ENCODE measurements at regions not wholly inside any gene's neighbourhood (a gene's known extent, or its start where the extent isn't known, plus 50 kb on each side); places are given as distances from the start of the nearest gene placed in this dataset.
"Not testable (repeated sequence)": the region's sequence is repeated elsewhere in the genome, so short reads cannot be mapped to it uniquely, and the experiment has no call there.

DNA sequence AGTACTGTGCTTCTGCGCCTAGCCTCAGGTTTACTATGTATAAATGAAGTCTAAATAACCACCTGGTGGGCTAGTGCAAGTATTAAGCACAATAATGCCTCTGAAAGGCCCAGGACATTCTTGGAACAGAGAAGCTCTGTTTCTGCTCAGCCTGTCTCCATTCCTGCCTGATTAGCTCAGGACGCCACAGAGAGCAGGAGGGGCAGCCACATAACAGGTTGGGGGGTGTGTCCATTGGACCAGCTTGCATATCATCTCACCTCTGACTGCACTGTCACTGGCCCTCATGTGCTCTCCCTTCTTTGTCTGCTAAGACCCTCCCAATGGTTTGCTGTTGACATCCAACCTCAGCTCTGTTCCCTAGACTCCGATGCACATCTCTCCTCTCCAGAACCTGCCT, 52.8 kb upstream of the IKZF1 start:
- ATAC-seq (no peak), DNase-seq (ENCODE audit: low spot score) (no peak)

DNA sequence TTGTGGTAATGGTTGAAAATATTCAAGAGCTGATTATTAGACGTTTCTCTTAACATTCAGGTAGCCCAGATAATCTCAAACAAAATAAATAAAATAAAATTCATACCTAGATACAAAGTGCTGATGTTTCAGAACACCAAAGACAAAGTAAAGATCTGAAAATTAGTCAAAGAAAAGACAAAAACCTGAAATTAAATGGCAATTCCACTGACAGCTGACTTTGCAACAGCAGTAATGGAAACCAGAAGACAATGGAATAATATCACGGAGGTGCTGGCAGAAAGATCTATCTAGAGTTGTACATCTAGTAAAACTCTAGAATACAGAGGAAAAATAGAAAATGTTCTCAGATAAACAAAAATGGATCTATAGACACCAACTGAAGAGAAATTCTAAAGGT, 58.0 kb upstream of the IKZF1 start:
- no peak for ATAC-seq
- no peak for DNase-seq (ENCODE audit: low spot score)

DNA sequence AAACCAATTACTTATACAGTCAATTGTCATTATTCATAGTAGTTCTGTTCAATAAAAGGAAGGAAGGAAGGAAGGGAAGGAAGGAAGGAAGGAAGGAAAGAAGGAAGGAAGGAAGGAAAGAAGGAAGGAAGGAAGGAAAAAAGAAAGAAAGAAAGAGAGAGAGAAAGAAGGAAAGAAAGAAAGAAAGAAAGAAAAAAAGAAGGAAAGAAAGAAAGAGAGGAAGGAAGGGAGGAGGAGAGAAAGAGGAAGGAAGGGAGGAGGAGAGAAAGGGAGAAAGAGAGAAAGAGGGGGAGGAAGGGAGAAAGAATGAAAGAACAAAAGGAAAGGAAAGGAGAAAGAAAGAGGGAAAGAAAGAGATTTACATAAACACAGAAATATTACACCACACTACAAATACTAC, 62.4 kb upstream of the IKZF1 start:
- not testable (repeated sequence) for DNase-seq (ENCODE audit: low spot score); ATAC-seq

DNA sequence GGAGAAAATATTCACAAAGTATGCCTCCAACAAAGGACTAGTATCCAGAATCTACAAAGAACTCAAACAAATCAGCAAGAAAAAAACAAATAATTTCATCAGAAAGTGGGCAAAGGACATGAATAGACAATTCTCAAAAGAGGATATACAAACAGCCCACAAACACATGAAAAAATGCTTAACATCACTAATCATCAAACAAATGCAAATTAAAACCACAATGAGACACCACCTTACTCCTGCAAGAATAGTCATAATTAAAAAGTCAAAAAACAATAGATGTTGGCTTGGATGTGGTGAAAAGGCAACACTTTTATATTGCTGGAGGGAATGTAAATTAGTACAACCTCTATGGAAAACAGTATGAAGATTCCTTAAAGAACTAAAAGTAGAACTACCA, 63.8 kb upstream of the IKZF1 start:
- ATAC-seq; DNase-seq (ENCODE audit: low spot score): not testable (repeated sequence)

DNA sequence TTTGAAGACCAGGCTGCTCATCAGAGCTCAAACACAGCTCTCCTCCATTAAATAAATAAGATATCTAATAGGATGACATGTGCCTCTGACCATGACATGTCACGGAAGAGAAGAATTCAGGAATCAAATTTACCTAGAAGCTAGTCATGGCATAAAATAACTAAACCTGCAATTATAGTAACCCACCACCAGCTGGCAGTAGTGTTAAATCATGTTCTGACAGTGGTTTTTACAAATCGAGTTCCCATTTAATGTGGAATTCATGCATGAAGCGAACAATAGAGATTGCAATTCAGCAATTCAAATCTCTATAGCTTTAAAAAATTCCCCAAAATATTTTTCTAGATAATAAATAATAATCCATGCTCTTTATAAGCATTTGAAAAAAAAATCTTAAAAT, 74.6 kb upstream of the IKZF1 start:
- no peak for ATAC-seq

DNA sequence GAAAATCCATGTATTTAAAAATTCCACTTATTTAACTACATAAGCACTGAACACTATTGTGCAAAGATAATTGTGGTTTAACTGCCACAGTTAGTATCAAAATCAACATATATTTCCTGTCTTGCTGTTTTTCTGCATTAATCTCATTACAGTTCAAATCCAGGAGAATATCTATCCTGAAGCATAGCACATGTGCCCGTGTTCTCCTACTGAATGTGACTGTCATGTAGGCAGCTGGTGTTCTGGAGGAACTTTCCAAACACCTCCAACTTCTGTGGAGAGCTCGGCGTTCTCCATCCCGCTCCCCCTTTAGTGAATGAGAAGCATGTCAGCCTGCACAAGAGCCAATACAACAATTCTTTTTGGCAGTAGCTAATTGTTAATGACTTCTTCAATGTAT, 76.4 kb upstream of the IKZF1 start:
- no peak for DNase-seq (ENCODE audit: low spot score)
- ATAC-seq = no peak

More for the DNA sequence above, 74.6 kb upstream of the IKZF1 start:
- DNase-seq (ENCODE audit: low spot score) = no peak

DNA sequence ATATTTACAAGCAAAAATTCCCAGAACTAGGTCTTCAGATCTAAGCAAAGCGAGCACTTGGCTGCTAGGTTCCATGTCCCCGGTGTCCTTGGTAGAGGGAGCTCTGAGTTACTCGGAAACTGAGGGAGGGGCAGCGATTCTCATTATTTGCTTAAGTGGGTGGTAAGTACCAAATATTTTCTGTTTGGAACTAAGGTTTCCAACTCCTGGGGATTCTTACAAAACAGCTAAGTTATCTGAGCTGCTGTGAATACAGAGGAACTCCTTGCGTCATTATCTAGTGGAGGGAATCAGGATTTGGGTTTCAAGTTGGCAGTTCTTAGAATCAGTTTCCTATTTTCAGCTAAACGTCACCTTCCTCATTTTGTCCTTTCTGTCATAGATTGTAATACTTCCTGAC, 76.8 kb upstream of the IKZF1 start:
- DNase-seq (ENCODE audit: low spot score) (no peak), ATAC-seq (no peak)

DNA sequence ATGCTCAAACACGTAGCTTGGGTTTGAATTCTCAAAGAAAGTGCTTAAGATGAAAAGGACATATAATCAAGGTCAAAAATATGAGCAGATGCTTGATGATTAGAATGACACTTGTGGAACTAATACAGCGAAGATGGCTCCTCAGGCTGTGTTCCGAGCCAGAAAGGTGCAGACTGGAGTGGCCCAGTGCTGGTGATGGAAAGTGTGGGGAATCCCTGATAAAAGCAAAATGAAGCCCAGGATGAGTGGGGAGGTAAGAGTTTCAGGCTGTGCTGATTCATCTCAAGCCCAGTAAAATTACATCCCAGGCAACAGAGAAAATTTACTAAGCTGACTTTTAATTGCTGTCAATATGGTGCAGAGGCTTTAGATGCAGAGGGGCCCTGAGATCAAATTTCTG, 77.8 kb upstream of the IKZF1 start:
- no peak for DNase-seq (ENCODE audit: low spot score)
- no peak for ATAC-seq

DNA sequence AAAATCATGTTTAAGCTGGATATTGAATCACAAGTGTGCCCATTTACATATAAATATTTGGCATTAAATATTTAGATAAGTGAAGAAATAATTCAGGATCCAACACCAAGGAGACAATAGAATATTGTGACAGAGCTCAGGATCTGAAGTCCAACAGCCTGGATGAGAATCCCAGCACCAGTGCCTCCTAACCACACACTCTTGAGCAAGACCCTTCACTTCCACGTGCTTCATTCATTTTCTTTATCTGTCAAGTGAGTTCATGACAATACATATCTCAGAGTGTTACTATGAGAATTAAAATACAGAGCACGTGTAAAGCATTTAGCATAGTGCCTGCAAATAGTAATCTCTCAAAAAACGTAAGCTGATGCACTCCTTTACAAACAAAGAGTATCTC, 78.4 kb upstream of the IKZF1 start:
- DNase-seq (ENCODE audit: low spot score) (no peak), ATAC-seq (no peak)

DNA sequence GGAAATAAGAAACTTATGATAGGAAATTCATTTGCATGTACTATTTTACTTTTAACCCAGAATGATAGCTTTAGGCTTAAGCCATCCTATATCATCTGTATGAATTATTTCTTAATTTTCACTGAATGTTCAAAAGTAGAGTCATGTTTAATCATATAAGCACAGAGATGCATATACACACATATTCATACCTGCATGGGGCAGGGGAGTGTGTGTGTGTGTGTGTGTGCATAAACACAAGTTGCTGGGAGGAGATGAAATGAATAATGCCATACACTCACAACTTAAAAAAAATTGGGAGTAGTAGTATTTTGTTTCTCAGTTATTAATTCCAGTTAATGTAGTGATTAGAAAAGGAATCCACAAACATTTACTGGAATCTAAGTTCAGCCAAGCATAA, 83.1 kb upstream of the IKZF1 start:
- ATAC-seq (no peak), DNase-seq (ENCODE audit: low spot score) (no peak)

DNA sequence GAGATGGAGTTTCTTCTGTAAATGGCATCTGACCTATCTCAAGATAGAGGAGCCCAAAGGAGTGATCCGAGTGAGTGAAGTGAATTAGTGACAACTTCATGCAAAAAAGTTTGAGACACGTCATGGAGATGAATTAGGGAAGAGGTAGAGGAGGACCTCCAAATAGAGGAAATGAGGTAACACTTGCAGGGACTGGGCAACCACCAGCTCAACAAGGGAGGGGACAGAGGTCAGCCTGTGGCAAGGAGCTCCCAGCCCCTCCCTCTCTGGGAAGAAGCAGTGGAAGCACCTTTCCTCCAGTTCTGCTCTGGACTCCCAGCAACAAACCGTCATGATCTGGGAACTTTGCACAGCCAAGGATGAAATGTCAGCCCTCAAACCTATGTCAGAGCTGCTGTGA, 83.5 kb upstream of the IKZF1 start:
- no peak for DNase-seq (ENCODE audit: low spot score)
- no peak for ATAC-seq

DNA sequence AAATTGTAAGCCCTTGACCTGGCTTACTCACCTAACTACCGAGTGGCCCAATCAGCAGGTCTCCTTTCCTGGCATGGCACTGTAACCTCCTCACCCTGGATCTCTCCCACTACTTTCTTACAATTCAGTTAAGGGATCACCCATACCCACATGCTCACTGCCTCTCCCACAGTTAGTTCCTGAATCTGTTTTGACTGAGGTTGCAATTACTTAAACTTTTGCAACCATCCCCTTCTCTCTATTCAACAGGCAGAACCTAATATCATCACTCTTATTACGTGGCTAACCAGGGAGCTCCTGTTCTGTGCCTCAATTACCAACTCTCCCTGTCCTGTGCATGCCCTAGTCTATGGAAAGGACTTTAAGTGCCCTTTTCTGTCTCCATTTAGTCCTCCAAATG, 84.2 kb upstream of the IKZF1 start:
- ATAC-seq (no peak), DNase-seq (ENCODE audit: low spot score) (no peak)

DNA sequence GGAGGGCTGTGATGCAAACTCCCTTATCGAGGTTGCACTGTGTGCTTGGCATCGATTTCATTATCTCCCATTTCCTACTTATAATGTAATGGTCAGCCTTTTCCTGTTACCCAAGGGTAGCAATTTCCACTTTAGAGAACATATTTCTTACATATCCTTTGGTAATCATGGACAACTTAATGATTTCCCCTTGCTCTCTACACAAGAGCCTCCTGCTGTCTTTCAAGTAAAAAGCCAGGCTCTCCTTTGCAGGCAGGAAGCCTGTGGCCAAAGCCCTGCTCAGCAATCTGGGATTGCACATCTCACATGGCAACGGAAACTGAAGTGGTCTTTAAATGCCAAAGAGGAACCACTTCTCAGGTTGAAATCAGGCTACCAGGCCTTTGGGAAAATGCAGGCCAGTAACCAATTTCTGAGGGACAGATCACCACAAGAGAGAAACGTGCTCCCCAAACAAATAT, 86.7 kb upstream of the IKZF1 start:
- ATAC-seq (no peak), DNase-seq (ENCODE audit: low spot score) (no peak)

DNA sequence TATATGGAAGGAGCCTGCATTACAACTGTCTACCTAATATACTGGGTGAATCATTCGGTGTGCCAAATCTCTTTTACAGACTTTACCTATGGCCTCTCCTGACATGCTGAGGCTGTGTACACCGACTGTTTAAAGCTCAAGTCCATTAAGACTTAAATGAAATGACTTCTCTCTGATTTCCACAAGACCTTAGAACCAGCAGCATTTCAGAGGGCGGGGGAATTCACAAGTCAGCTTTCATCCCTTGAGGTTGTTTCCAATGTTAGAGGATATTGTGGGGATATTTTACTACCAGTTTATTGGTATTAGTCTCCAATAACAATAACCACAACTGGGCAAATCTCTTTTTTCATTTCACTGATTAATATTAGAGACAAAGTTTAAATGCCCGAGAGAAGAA, 87.1 kb upstream of the IKZF1 start:
- no peak for ATAC-seq

DNA sequence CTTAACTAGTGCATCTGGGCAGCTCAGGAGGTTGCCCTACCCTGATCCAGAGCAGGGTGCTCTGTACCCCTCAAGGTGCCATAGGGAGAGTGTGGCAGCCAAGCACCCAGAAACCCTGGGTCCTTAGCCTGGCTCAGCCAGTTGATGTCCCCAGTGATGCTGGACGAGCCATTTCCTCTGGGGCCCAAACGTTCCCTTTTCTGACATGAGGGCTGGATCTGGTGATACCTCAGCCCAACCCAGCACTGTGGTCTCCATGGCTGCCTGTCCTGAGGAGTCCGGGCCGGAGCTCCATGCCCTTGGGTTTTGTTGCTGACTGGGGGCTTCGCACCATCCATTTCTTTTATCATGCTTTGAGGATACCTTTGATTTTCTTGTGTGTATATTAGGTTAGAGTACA, 87.9 kb upstream of the IKZF1 start:
- ATAC-seq = no peak

More for the DNA sequence above, 87.1 kb upstream of the IKZF1 start:
- DNase-seq (ENCODE audit: low spot score) = no peak

DNA sequence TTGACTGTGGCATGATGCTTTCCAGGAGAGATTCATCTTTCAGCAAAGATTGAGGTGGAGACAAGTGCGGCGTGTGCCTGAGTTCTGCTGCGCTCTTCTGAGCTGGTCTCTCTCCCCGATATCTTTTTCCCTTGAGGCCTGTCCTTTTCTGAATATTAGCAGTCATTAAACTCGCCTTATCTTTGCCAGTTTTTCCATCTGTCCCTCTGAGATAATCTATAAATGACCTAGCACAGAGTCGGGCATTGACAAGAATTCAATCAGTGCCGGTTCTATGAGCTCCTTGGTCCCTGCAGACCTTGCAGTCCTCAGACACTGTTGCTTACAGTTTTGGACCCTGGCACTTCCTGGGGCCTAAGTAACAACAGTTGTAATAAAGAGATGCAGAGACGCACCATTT, 89.7 kb upstream of the IKZF1 start:
- no peak for DNase-seq (ENCODE audit: low spot score)
- no peak for ATAC-seq

More for the DNA sequence above, 87.9 kb upstream of the IKZF1 start:
- no peak for DNase-seq (ENCODE audit: low spot score)

DNA sequence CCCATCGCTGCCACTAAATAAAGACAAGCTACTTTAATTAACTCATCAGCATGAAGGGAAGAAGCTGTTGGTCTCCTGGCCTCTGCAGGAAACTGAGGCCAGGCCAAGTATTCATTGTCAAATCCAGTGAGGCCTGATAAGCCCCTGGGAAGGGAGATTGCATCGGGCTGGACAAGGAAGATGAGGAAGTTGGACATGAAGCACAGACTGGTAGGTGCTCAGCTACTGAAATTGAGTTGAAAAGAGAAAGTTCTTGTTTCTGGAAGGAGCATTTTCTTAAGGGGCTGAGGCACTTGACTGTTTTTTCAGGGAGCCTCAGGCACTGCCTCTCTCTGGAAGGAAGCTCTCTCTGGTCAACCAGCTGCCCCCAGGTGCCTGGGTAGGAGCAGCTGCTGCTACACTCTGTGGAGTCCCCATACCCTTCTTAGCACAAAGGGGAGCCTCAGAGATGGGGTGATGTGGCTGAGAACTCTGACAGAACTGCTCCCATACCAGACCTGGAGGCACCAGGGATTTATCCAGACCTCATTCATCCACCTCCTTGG, 90.3 kb upstream of the IKZF1 start:
- DNase-seq (ENCODE audit: low spot score) (no peak), ATAC-seq (no peak)

DNA sequence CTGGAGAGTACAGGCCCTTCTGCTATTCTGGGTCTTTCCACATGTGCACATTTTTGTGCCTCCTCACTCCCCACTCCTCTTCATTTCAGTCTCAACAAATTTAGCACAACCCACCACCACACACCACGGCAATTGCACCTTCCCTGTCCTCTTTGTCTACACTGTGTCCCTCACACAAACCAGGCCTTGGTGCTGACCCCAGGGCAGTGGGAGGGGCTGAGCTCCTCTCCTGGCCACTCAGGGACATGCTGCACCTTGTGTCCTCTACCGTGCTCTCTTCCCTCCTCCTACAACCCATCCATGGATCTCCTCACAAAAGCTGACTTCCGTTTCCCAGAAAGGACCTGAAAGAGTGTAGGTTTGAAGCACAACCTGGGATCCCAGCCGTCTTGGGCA, 90.9 kb upstream of the IKZF1 start:
- ATAC-seq = no peak
- DNase-seq (ENCODE audit: low spot score) = no peak

DNA sequence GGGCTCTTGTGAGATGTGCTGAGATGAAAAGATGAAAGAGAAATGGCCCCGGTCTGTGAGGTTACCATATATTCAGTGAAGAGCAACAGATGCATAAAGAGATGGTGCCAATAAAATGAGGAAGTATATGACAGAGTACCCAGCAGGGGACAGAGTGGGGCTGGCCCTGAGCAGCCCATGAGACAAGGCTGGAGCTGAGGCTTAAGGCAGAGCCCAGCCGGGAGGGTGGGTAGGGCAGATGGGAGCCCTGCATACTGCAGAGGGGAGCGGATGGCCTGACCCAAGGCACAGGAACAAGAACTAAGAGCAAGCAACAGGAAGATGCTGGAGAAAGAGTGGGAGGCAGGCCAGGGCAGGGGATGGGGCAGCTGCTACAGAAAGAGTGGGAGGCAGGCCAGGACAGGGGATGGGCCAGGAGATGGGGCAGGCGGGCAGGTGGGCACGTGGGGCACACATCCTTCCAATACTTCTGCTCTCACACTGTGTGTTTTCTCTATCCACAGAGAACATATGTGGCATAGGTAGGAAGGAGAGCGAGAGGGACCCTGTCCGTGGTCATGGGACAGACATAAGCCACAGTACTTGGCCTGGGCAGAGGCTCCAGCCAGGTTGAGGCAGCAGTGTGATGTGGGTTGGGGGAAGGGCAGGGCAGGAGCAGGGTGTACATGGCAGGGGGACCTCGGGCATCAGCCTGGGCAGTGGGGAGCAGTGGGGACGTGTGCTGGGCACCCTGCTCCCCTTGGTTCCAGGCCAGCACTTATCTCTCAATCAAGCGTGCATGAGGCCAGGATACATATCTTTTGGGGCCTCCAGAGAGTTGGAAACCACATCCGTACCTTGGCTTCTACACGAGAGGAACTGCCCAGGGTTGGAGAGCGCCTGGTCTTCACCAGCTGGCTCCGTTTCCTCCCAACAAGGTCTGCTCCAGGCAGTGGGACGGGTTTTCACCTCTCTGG, 91.6 kb upstream of the IKZF1 start:
- ATAC-seq (no peak), DNase-seq (ENCODE audit: low spot score) (no peak)

DNA sequence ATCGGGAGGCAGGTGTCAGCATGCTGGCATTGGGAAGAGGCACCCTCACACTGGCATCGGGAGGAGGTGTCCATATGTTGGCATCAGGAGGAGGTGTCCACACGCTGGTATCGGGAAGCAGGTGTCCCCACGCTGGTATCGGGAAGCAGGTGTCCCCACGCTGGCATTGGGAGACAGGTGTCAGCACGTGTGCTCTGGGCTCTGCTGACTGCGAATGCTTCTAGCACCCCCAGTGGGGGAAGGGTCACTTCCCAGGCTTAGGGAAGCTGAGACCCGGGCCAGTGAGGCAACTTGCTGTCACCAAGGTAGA, 92.5 kb upstream of the IKZF1 start:
- DNase-seq (ENCODE audit: low spot score) = no peak
- no peak for ATAC-seq

DNA sequence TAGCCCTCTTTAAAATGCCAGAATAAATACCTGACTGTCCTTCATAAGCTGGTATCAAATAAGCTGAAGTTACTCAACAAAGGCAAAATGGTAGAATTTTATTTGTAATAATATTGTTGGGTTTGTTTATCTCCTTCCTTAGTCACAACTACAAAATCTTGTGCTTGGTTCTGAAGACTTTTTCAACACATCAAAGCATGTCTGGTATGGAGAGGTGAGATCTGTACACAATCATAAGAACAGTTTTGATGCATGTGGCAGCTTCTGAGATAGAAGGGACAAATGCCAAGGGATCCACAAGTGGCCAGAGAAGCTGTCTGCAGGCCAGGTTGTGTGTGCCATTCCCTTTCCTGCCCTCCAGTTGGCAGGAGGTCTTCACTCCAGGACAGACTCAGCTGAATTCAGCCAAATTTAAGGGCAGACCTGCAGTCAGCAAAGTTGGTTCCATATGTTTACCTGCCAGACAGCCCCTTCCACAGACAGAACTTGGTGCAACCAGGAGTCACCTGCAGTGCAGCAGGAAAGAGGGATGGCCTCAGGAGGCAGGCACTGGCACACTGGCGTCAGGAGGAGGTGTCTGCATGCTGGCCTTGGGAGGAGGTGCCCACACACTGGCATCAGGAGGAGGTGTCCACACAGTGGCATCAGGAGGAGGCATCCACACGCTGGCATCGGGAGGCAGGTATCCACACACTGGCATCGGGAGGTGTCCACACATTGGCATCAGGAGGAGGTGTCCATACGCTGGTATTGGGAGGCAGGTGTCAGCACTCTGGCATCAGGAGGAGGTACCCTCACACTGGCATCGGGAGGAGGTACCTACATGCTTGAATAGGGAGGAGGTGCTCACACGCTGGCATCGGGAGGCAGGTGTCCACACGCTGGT, 93.1 kb upstream of the IKZF1 start:
- no peak for DNase-seq (ENCODE audit: low spot score)
- no peak for ATAC-seq

DNA sequence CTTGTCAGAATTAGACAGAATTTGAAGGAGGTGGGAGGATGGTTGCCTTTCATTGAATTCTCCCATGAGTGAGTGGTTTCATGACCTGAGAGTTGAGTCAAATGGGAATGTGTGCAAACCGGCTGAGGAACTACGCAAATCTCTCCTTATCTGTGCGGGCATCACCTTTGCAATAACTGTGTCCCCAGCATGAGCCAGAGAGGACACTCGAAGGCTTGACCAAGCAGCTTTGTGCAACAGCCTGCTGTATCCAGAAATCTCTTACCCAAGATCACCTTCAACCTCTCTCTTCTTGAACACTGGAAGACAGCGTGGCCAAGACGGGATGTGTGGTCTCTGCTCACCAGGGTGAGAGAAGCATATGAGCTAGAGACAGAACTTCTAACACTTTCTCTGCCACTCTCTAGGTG, 93.8 kb upstream of the IKZF1 start:
- ATAC-seq (no peak), DNase-seq (ENCODE audit: low spot score) (no peak)

Measured in left lobe of liver (tissue), 2 donors.